GM19351 (cell line): ENCODE measurements at regions not wholly inside any gene's neighbourhood (a gene's known extent, or its start where the extent isn't known, plus 50 kb on each side); places are given as distances from the start of the nearest gene placed in this dataset.
A peak's percentile ranks its signal among the peaks of the same experiment; 100 is the strongest.
"Not testable (repeated sequence)": the region's sequence is repeated elsewhere in the genome, so short reads cannot be mapped to it uniquely, and the experiment has no call there.

Source experiments
- ATAC-seq: cut with Tn5 transposase; IDR thresholded peaks from one replicate; pipeline ENCODE4 v1.9.1; 2021; ENCODE audit warnings: mild to moderate bottlenecking, moderate library complexity; ENCODE audit not compliant: unreplicated experiment

DNA sequence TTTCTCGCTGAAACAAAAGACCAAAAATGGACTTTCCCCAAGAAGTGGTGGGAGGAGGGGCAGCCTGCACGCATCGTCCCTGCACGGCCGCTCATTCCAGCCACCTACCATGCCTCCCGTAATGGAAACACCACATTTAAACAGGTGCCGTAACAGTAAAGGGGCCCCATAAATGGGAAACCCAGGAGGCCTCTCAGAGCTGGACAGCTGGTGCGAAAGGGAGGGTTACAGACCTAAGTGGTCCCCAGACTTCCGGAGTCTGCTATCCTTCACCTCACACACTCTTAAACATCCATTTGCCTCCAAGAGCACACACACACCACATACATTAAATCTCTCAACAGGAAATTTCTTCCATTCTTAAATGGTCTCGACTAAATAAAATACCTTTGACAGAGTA lies 120.7 kb upstream of the SOD1 start:
- no peak for ATAC-seq

DNA sequence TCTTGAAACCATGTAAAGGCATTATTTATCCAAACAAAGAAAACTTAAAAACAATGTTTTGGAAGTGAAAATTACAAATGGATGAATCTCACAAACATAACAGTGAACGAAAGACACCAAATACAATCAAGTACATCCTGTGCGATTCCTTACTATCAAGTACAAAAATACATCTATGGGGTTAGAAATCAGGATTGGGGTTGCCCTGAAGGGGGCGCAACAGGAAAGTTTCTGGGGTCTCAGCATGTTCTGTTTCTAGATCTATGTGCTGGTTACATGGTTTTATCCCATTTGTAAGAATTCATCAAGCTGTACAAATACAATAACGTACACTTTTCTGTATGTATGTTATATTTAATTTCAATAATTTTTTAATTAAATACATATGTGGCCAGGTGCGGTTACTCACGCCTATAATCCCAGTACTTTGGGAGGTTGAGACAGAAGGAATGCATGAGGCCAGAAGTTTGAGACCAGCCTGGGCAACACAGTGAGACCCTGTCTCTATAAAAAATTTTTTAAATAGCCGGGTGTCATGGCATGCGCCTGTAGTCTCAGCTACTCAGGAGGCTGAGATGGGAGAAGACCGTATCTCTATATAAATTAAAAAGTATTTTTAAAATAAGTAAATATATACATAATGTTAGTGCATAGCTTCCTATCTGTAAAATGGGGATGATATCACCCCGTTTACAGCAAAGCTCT lies 121.5 kb upstream of the SOD1 start:
- no peak for ATAC-seq

DNA sequence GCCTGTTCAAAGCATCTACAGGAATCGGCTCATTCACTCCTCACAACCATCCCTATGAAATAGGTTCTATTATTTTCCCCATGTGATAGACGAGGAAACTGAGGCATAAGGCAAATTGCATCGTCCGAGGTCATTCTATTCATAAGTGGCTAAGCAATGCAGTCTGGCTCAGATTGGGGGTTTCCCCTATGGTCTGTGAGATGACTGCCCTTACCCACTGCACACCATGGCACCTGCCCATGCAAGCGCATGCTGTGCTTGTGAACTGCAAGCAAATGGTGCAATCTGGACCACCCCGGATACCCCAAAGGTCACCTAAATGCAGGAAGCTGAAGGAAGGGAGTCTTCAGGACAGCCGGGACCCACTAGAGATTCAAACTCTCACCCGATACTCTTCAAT lies 123.4 kb upstream of the SOD1 start:
- no peak for ATAC-seq

DNA sequence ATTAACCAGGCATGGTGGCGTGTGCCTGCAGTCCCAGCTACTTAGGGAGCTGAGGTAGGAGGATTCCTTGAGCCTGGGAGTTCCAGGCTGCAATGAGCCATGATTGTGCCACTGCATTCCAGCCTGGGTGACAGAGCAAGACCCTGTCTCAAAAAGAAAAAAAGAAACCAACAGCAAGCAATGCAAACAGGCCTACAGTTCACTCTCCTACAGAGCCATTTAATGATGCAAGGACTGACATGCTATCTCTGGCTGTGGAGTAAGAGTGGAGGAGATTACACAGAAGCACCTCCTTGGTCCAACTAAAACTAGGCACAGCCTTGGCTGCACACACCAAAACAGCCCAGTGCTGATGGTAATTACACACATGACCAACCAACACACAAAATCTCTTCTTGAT lies 127.5 kb upstream of the SOD1 start:
- no peak for ATAC-seq

DNA sequence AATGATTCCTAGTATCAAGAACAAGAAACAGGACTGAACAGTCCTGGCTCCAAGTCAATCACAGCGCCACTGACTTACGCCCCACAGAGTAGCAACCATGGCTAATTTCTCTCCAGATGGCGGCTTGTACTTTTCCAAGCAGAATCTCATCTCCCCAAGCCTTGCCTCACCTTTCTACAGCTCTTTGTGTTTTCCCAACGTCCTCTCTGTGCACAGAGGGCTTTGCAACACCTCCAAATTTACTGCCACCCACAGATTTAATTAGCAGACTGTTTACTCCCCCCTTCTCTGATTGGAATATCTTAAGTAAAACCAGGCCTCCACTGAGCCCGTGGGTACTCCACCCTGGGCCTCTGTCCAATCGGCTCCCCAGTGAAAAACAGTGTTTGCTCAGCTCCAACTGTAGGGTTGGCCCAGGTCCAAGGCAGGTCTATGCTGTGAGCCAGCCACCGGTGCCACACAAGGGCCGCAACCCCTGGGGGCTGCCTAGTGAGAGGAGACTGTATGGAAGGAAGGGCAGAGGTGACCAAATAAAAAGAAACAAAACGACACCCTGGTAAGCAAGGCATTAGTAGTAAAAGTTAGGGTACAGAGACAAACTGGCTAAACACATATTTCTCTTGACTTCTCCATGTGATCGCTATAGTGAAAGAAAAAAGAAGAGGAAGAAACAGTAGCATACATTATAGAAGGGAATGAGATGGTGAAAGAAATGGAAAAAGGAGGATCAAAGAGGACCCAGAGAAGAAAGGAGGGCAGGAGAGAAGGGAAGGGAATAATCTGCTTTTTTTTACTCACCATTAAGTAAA lies 128.4 kb upstream of the SOD1 start:
- no peak for ATAC-seq

DNA sequence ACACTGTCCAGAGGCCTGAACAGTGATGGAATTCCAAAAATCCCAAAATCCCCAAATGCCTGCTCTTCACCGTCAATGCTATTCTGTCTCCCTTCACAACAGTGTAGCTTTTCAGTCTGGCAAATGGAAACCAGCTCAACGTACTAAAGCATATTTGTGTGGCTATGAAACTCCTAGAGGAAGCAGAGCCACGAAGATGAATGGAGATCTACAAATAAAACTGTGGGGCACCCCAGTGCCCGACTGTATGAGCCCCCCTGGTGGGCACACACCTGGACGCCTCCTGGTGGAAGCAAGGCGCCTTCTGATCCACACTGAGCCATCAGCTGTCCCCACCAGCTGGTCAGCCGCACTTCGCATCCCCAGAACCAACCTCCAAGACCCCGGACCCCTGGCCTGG lies 129.1 kb upstream of the SOD1 start:
- ATAC-seq: no peak

DNA sequence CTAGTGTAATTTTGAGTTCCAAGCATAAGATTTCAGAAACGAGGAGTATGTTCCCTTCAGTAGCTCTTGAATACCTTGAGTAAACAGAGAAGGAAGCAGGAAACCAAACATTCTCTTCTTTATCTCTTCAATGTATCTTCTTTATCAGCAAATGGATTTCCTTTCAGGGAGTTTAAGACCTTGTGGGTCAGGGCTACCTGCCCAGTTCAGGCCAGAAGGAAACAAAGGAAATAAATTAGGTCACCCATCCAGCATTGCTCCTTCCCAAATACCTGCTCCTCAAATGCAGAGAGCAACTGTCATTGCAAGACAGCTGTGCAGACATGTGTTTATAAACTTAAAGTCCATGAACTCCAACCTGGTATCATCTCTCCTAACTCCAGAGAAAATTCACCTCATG lies 130.1 kb upstream of the SOD1 start:
- ATAC-seq: no peak

DNA sequence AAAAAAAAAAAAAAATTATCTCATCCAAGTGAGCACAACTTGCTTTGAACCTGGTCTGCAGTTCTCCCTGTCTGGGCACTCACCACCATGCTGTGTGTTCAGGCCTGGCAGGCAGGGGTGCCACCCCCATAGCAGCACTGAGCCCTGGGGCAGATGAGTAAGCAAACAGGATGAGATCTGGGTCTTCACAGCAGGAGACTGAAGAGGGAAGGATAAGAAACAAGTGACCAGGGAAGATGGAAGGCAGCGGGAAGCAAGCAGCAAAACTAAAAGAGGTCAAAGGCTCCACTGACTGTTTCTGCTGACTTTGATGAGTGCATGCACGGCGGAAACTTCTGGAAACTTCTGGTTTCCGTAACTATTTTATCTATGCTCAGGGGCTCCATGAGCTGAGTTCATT lies 133.5 kb upstream of the SOD1 start:
- no peak for ATAC-seq

DNA sequence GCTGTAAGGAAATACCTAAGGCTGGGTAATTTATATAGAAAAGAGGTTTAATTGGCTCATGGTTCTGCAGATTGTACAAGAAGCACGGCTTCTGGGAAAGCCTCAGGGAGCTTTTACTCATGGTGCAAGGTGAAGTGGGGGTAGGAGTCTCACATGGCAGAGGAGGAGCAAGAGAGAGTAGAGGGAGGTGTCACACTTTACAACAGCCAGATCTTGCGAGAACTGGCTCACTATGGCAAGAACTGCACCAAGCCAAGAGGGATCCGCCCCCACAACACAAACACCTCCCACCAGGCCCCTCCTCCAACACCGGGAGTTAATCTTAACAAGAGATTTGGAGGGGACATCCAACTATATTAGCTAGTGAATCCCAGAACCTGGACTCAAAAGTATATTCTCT lies 135.4 kb upstream of the SOD1 start:
- ATAC-seq: no peak

DNA sequence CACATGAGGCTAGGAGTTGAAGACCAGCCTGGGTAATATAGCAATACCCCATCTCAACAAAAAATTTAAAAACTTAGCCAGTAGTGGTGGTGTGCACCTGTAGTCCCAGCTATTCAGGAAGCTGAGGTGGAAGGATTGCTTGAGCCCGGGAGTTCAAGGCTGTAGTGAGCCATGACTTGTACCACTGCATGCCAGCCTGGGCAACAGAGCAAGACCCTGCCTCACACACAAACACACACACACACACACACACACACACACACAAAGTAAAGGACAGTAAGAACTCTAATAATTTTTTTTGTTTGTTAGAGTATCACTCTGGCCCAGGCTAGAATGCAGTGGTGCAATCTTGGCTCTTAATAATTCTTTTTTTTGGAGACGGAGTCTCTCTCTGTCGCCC lies 138.0 kb upstream of the SOD1 start:
- no peak for ATAC-seq

DNA sequence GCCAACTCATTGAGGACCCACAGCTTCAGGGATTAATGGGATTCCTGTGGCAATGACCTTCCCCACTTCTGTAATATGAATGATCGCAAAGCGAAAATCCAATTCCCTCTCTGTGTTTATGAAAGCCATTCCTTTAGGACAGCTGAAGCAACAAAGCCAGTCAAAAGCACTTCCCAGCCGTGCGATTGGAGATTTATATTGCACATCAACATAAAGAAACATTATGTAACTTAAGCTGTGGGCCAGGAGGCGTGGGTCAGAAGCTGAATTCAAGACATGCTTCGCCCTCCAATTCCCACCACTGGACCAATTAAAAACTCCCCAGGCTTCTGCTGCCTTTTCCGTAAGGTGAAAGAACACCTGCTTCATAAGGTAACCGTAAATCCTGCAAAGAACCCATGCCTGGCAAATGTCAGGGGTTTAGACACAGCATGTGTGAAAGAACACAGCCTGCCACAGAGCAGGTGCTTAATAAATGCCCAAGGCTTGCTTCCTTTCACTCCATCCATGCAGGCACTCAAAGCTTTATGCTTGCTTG lies 138.9 kb upstream of the SOD1 start:
- ATAC-seq: no peak

DNA sequence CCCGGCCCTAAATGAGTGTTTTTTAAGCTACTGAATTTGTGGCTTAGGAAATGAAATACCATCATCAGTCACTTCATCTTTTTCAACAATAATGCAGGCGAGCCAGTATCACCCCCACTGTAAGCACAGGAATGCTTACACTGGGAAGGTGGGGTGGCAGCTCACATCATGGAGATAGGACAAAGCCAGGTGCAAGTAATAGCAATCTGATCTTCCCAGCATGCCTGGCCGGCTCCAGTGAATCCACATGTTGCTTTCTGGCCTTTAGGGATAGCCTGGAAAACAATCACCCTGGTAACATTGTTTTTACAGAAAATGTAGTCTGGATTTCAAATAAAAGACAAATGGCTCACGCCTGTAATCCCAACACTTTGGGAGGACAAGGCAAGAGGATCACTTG lies 140.9 kb upstream of the SOD1 start:
- ATAC-seq: no peak

DNA sequence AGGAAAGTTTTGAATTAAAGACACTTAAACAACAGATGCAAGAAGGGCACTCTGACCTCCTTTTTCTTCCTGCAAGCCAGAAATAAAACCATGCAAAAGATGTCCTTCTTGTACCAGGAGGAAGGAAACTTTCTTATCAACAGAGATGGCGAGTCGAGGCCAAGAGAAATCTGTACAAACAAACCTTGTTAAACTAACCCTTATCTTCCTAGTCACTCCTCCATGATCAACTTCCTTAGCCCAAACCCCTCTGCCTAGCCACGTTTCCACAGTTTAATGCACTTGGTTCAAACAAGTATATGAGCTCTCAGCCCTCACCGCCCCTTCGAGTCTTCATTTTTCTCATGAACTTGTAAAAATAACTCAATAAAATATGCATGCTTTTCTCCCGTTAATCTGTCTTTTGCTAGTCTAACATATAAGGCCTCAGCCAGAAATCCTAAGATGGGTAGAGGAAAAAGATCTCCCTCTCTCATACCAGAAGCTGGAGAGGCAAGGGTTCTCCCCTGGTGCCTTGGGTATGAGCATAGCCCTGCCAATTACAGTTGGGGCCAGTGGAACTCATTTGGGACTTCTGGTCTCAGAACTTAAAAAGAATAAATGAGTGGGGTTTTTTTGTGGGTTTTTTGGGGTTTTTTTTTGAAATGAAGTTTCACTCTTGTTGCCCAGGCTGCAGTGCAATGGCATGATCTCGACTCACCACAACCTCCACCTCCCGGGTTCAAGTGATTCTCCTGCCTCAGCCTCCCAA lies 141.7 kb upstream of the SOD1 start:
- ATAC-seq: no peak

DNA sequence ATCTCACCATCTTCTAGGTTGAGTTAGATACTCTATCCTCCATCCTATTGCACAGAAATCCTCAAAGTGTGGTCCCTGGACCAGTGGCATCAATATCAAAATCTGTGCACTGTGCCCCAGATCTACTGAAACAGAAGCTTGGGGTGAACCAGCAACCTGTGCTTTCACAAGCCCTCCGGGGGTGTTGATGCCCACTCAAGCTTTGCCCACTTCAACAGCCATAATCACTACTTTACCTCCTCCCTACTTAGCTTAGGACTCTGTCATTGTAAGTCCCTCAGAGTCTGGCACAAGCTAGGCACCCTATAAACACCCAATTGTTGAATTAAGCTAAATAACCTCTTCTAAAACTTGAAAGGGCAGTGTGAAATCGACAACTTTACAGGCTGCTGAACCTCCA lies 144.2 kb upstream of the SOD1 start:
- no peak for ATAC-seq

DNA sequence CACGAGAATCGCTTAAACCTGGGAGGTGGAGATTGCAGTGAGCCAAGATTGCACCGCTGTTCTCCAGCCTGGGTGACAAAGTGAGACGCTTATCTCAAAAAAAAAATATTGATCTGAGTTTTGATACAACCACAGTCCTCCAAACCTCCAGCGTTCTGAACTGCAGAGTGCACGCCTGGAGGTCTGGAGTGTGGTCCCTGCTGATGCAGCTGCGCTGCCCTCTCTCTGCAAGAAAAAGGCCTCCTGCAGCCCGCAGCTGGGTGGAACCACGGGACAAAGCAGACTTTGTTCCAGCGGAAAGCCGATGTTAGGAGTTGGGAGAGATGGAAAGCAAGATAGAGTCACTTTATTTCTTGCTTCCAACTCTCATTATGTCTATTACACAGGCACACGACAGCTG lies 144.9 kb upstream of the SOD1 start:
- no peak for ATAC-seq

DNA sequence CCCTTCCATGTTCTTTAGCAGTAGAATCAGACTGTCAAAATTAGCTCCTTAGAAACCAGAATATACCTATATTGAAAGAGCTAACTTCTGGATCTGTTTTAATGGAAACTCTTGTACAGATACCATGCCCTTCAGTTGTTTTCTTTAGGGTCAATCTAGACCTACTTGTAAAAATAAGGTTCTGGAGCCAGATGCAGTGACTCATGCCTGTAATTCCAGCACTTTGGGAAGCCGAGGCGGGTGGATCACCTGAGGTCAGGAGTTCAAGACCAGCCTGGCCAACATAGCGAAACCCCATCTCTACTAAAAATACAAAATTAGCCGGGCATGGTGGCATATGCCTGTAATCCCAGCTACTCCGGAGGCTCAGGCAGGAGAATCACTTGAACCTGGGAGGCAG lies 146.0 kb upstream of the SOD1 start:
- not testable (repeated sequence) for ATAC-seq

DNA sequence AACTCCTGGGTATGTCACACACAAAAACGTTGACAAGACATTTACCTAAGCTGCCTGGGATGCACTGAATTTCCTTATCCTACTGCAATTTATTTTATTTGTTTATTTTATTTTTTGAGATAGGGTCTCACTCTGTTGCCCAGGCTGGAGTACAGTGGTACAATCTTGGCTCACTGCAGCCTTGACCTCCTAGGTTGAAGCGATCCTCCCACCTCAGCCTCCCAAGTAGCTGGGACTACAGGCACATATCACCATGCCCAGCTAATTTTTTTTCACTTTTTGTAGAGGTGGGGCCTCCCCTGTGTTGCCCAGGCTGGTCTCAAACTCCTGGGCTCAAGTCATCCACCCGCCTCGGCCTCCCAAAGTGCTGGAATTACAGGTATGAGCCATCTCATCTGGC lies 147.5 kb upstream of the SOD1 start:
- ATAC-seq: not testable (repeated sequence)

DNA sequence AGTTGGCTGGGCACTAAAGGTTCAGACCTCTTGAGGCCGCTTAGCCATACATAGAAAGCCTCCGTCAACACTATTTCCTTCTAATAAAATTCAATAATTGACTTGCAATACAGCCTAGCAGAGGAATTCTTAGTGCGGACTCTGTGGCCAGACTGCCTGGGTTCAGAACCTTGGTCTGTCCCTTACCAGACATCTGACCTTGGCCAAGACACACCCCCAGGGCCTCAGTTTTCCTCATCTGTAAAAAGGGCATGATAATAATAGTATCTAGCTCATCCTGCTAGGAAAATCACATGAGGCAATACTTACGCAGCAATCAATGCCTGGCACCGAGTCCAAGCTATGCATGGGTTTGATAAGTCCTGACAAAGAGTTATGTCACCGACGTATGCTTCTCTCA lies 148.2 kb upstream of the SOD1 start:
- no peak for ATAC-seq

DNA sequence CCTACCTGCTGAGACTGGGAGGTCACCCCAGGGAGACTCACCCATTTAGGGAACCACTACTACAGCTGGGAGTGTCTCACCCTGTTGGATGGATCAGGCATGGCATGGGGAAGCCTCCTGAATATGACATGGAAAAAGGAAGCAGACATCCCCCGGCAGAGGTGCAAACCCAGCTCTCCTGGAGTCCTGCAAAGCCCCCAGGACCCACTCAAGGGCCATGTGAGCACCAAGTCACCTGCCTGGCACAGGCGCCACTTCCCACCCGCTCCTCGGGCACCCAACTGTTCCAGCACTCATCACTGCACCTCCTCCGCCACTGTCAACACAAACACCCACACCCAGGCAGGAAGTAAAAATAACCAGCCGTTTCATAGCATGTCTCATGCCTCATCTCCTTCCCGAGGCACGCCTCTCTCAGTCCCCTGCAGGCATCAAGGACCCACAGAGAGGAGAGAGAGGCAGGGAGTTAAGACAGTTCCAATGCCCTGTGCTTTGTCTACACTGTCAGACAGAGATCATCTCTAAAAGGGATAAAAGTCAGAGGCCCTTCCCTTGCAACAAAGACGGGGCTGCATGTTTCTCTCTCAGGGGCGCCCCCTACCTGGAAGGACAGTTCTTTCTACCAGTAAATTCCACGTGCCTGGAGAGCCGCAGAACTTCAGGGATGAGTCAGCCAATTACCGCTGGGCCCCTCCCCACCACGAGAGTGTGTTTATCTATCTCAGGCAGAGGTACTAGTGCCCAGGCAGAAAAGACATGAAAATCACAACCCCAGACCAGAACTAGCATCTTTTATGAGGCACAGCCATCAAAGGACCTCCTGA lies 150.1 kb upstream of the SOD1 start:
- peak; percentile 38 for ATAC-seq

DNA sequence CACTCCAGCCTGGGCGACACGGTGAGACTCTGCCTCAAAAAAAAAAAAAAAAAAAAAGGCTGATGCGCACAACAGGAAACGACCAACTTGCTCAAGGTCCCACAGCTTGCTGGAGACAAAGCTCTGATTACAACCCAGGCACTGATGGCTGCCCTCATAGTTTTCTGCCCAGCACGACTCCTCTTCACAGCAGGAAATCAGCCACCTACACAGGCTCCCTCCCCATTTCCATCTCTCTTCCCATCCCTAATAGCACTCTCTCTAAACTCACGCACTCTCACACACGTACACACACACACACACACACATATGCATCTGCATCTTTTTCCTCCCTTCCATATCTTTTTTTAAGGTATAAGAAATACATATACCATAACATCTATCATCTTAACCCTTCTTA lies 153.5 kb upstream of the SOD1 start:
- ATAC-seq: no peak

DNA sequence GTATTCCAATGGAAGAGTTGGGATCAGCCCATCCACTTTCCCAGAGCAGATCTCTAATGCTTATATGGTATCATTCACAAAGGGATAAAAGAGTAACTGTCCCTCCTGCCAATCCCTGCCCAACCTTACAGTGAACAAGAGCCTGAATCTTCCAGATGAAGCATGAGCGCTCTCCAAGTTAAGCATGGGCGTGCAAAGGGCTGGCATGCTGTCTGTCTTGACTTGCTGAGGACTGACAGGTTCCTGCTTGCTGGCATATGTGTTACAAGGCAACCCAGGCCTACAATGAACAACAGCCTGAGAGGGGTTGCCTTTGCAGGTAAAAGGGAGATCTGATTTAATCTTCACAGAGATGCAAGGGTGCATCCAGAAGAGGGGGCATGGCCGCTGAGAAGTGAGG lies 155.6 kb upstream of the SOD1 start:
- no peak for ATAC-seq
